ACC112 (cell line): ENCODE measurements at regions not wholly inside any gene's neighbourhood (a gene's known extent, or its start where the extent isn't known, plus 50 kb on each side); places are given as distances from the start of the nearest gene placed in this dataset.

Experiments used
- H2AFZ ChIP-seq: fragments of 200-600 bp; sonication (generic); one replicate; pipeline ENCODE4 v1.6.0; 2017; ENCODE audit warnings: antibody characterized with exemption, low read length; ENCODE audit not compliant: unreplicated experiment
- H3K27ac ChIP-seq: fragments of 200-600 bp; sonication (generic); 2 replicates; pipeline ENCODE4 v1.5.1; 2014; ENCODE audit warnings: low read depth, mild to moderate bottlenecking, antibody characterized with exemption, low read length, moderate library complexity
- H3K27me3 ChIP-seq: fragments of 200-600 bp; sonication (generic); 2 replicates; pipeline ENCODE4 v1.6.1; 2014; ENCODE audit warnings: mild to moderate bottlenecking, antibody characterized with exemption, low read length, moderate library complexity, mixed read lengths; ENCODE audit not compliant: insufficient read depth
- H3K36me3 ChIP-seq: fragments of 200-600 bp; sonication (generic); 2 replicates; pipeline ENCODE4 v1.6.1; 2016; ENCODE audit warnings: mild to moderate bottlenecking, antibody characterized with exemption, low read length, moderate library complexity, mixed read lengths; ENCODE audit not compliant: insufficient read depth
- H3K4me1 ChIP-seq: fragments of 200-600 bp; sonication (generic); one replicate; pipeline ENCODE4 v1.6.1; 2016; ENCODE audit warnings: low read length, mixed read lengths; ENCODE audit not compliant: insufficient read depth, unreplicated experiment, control insufficient read depth
- H3K4me3 ChIP-seq: fragments of 200-600 bp; sonication (generic); 2 replicates; pipeline ENCODE4 v1.5.1; 2014; ENCODE audit warnings: mild to moderate bottlenecking, low read depth, low read length
- H3K79me2 ChIP-seq: fragments of 200-600 bp; sonication (generic); one replicate; pipeline ENCODE4 v1.6.0; 2016; ENCODE audit warnings: low read length; ENCODE audit not compliant: control insufficient read depth, unreplicated experiment, insufficient read depth

- Histone ChIP-seq H3K27me3 (no peaks in the 10 kb centered on the region), H3K4me3 (no peak overlapping the region), H3K36me3 (no peaks in the 10 kb centered on the region), H2AFZ (no peak overlapping the region), H3K79me2 (no peaks in the 10 kb centered on the region), H3K27ac (no peak overlapping the region), H3K4me1 (peaks cover 16% of the 10 kb centered on the region)
Observed at GRCh38 chr12:115657081-115658013, 620.1 kb downstream of the MED13L start.

DNA sequence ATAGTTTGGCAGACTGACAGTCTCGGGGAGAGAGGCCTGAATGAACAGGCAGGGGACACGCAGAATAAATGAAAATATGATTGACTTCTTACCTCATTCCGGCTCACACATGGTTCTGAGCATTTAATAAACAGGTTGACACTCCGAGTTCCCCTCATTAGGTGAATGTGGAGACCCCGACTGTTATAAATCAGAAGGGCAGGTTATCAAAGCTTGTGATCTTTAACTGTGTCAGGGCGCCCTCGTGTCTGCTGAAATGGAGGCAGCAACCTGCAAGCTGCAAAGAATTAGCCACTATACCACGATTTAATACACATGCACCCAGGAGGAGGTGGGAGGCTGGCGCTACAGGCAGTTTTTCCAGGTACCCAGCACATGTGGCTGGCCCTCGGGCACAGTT is 627.5 kb downstream of the MED13L start:
- H3K4me1 ChIP-seq, result no peaks in the 10 kb centered on the region
- no peaks in the 10 kb centered on the region for H3K27me3 ChIP-seq
- no peaks in the 10 kb centered on the region for H3K36me3 ChIP-seq
- H3K4me3 ChIP-seq, result no peak overlapping the region
- H2AFZ ChIP-seq, result no peak overlapping the region
- H3K27ac ChIP-seq, result no peak overlapping the region
- H3K79me2 ChIP-seq, result no peaks in the 10 kb centered on the region

GRCh38 chr12:115648463-115648862 is 629.0 kb downstream of the MED13L start:
- Histone ChIP-seq H2AFZ (no peak overlapping the region), H3K27me3 (no peaks in the 10 kb centered on the region), H3K36me3 (no peaks in the 10 kb centered on the region), H3K4me1 (no peaks in the 10 kb centered on the region), H3K4me3 (no peak overlapping the region), H3K27ac (no peak overlapping the region), H3K79me2 (no peaks in the 10 kb centered on the region)

GRCh38 chr12:115646210-115646609 is 631.3 kb downstream of the MED13L start:
- Histone ChIP-seq H3K27ac (no peak overlapping the region), H3K4me1 (no peaks in the 10 kb centered on the region), H3K27me3 (no peaks in the 10 kb centered on the region), H3K79me2 (no peaks in the 10 kb centered on the region), H3K4me3 (no peak overlapping the region), H3K36me3 (no peaks in the 10 kb centered on the region), H2AFZ (no peak overlapping the region)

GRCh38 chr12:115640929-115641328 is 636.6 kb downstream of the MED13L start:
- no peak overlapping the region for H3K4me3 ChIP-seq
- no peak overlapping the region for H3K27ac ChIP-seq
- H2AFZ ChIP-seq, result no peak overlapping the region
- no peaks in the 10 kb centered on the region for H3K79me2 ChIP-seq
- H3K4me1 ChIP-seq, result no peaks in the 10 kb centered on the region
- no peaks in the 10 kb centered on the region for H3K36me3 ChIP-seq
- H3K27me3 ChIP-seq, result no peaks in the 10 kb centered on the region

- no peak overlapping the region for H3K27ac ChIP-seq
- no peaks in the 10 kb centered on the region for H3K4me1 ChIP-seq
- no peak overlapping the region for H3K4me3 ChIP-seq
- no peaks in the 10 kb centered on the region for H3K79me2 ChIP-seq
- H3K27me3 ChIP-seq, result no peaks in the 10 kb centered on the region
- H3K36me3 ChIP-seq, result no peaks in the 10 kb centered on the region
- no peak overlapping the region for H2AFZ ChIP-seq
Observed at GRCh38 chr12:115639648-115640012, 637.9 kb downstream of the MED13L start.

DNA sequence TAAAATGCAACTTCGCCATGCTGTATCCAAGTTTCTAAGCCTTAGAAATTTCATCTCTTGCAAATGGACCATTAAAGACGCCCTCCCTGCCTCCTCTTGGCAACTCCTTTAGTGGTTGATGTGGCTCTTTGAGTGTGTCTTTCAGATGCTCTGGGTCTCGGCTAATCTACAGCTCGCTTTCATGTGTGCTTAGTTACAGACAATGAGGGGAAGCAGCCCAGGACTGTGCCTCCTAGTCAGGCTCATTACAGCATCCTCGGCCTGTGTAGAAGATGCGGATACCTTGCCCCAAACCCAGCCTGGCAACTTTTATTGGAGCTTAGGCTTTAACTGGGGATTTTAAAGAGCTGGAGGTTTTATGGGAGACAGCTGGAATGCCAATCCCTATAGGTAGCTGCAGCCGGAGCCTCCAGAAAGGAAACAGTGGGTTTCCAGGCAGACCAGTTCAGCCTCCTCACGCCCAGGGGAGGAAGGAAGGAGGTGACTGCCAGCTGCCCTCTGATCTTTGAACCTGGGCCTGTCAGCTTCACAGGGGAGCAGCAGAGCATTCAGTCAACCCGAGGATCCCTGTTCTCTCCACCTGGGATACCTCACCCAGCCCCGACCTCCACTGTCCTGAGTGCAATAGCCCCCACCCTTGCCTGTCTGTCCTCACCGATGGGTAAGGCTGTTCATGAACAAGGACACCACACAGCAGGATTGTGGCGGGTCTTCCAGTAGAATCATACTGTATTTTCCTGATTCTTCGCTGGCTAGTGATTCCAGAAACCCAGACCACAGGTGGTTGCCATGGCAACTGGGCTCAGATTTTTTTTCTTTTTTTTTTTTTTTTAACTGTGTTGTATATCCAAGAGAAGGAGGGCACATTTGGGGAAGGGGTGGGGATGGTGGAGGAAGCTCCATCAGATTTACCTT is 638.5 kb downstream of the MED13L start:
- H3K4me1 ChIP-seq, result no peaks in the 10 kb centered on the region
- H3K79me2 ChIP-seq, result no peaks in the 10 kb centered on the region
- H3K27me3 ChIP-seq, result no peaks in the 10 kb centered on the region
- H3K4me3 ChIP-seq, result no peak overlapping the region
- H2AFZ ChIP-seq, result no peak overlapping the region
- no peaks in the 10 kb centered on the region for H3K36me3 ChIP-seq
- H3K27ac ChIP-seq, result no peak overlapping the region

DNA sequence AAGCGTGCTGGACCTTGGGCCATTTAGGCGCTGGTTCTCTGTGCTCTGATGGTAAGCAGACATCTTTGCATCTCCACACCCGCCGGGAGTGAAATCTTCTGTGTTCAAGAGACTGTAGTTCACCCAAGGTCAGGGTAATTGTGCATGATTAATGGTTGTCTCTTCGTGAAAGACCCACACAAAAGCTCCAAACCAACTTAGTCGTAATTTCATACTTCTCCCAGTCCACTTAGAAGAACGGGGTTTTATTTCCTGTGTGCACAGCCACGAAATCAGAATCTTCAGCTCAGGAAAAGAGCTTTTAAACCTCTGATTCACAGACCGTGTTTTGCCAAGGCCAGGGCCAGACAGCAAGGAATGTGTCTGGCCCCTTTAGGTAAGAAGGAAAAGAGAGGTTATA is 640.9 kb downstream of the MED13L start:
- no peaks in the 10 kb centered on the region for H3K36me3 ChIP-seq
- no peaks in the 10 kb centered on the region for H3K4me1 ChIP-seq
- H2AFZ ChIP-seq, result no peak overlapping the region
- H3K79me2 ChIP-seq, result no peaks in the 10 kb centered on the region
- H3K27me3 ChIP-seq, result no peaks in the 10 kb centered on the region
- H3K4me3 ChIP-seq, result no peak overlapping the region
- H3K27ac ChIP-seq, result no peak overlapping the region

DNA sequence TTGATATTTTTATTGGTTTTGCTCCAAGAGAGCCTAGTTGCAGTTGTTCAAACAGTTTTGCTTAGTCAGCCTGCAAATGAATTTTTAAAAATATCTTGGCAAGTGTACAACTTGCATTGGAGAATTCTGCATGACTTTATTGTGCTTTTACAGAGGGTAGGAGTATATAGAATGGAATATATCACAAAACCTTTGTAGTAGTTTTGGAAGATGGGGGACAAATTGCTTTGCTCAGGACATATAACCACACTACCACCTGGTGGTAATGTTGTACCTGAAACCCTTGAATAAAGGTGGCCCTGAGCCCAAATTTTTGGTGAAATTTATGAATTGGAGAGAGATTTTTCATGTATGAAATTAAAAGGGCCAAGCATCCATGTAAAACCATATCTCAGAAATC is 645.2 kb downstream of the MED13L start:
- no peaks in the 10 kb centered on the region for H3K4me1 ChIP-seq
- H3K27me3 ChIP-seq, result no peaks in the 10 kb centered on the region
- no peaks in the 10 kb centered on the region for H3K36me3 ChIP-seq
- H3K27ac ChIP-seq, result no peak overlapping the region
- no peaks in the 10 kb centered on the region for H3K79me2 ChIP-seq
- H2AFZ ChIP-seq, result no peak overlapping the region
- H3K4me3 ChIP-seq, result no peak overlapping the region

- no peak overlapping the region for H2AFZ ChIP-seq
Observed at GRCh38 chr12:115630136-115630535, 647.4 kb downstream of the MED13L start.

More at GRCh38 chr12:115630136-115630535, 647.4 kb downstream of the MED13L start:
- Histone ChIP-seq H3K27ac (no peak overlapping the region), H3K36me3 (no peaks in the 10 kb centered on the region), H3K79me2 (no peaks in the 10 kb centered on the region), H3K4me3 (no peak overlapping the region), H3K27me3 (no peaks in the 10 kb centered on the region), H3K4me1 (no peaks in the 10 kb centered on the region)
